NCI-H345 treated with DMSO at 0.1 percent for 48 hours (cell line): ENCODE measurements at regions not wholly inside any gene's neighbourhood (a gene's known extent, or its start where the extent isn't known, plus 50 kb on each side); places are given as distances from the start of the nearest gene placed in this dataset.
"Not testable (repeated sequence)": the region's sequence is repeated elsewhere in the genome, so short reads cannot be mapped to it uniquely, and the experiment has no call there.

Experiments used
- DNase-seq: peaks from one replicate; lab custom pipeline; 2025; ENCODE audit not compliant: unreplicated experiment; lab: John Stamatoyannopoulos, UW

GRCh38 chr6:72530750-72531149 lies 91.1 kb upstream of the KCNQ5 start:
- no peak for DNase-seq

DNA sequence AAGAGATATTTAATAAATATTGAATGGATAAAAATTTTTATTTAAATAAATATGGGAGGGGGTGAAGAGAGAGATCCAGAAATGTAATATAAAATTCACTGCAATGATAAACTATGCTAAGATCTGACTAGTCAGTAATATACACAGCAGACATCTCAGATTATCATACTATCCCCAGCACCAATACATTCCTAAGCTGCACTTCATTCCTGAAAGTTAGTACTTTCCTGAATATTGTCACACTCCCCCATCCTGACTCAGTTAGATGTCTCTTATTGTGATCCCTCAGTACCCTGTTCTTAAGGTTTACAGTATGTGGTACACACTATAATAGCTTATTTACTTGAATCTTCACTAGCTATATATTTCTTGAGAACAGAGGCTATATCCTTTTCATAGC lies 88.3 kb upstream of the KCNQ5 start:
- DNase-seq, result no peak

DNA sequence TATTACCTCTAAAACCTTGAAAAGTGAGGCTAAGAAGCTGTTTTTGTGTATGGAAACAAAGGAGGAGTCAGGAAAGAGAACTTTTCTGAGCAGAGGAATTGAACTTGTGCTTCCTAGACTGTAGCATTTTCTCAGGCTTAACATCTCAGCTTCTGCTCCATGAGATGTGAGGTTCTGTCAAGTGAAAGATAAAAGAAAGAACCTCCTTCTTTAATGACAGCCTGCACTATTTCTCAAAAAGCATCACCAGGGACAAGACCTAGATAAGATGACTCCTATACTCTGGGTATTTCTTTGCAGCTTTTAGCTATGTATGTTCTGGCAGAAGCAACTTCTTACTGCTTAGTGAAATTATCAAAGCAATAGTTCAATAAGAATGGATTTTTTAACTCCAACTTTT lies 87.6 kb upstream of the KCNQ5 start:
- no peak for DNase-seq

GRCh38 chr6:72535124-72535523 lies 86.7 kb upstream of the KCNQ5 start:
- no peak for DNase-seq

GRCh38 chr6:72547020-72547419 lies 74.8 kb upstream of the KCNQ5 start:
- DNase-seq, result no peak

DNA sequence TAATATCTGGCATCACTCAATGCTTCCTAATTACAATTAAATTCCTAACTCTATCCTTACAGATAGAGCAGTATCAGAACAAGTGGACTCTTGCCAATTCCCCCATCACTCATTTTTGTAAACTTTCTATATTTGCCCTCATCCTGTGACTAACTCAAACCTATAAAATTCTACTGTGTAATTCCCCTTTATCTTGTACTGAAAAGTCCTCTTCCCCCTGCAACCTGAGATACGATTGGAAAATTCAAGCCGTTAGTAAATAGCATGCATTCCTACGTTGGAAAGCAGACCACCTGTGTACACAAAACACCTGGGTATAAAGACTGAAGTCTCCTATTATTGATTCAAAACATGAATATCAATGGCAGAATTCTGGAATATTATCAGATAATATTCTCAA lies 70.4 kb upstream of the KCNQ5 start:
- DNase-seq, result peak; percentile 12

DNA sequence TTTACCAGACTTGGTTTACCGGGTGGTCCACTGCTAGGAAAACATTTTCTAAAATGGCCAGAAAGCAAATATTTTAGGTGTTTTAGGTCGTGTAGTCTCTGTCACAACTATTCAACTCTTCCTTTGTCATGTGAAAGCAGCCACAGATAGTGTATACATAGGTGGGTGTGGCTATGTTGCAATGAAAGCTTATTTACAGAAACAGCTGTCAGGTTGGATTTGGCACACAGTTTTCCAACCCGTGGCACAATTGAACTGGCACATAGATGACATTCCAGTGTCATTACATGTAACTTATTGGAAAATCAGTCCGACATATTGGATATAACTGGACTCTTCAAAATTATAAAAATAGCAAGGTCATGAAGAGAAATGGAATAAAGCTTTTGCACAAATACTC lies 68.9 kb upstream of the KCNQ5 start:
- DNase-seq, result peak; percentile 47

GRCh38 chr6:72553531-72554511 lies 68.0 kb upstream of the KCNQ5 start:
- DNase-seq, result peak; percentile 81

DNA sequence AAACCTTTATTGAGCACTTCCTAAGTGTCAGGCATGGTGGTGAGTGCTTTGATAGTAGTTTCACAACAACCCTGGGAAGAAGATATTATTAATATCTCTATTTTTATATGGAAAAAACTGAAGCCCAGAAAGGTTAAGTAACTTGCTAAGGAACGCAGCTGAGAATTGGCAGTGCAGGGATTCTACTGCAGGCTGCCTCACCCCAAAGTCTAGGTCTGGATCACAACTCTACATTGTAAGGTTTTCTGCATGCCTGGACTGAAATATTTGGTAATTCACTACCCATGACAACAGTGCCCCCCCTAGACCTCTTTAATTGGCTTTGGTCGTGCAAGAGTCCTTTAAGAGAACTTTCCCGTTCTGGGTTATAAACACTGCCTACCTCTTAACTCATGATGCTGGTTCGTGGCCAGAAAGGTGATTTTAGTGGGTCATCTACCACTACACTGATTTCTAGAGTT lies 67.1 kb upstream of the KCNQ5 start:
- no peak for DNase-seq

- DNase-seq, result no peak
Observed at GRCh38 chr6:72559067-72559466, 62.8 kb upstream of the KCNQ5 start.

DNA sequence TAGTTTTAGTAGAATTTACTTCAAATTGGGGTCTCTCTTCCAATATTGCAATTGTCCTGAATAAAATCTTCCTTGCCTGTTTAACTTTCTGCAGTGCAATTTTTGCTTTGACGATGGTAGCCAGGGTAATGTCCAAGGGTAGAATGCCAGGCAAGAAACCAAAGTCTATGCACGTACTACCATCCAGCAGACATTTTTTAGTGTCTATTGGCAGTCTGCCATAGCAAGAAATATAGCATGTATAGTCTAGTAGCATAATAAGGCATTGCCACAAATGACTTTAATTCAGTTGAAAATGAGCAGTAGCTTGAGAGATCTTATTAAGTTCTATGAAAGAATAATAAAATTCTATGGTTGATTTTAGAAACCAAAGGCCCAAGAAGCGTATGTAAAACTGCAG lies 62.3 kb upstream of the KCNQ5 start:
- no peak for DNase-seq

GRCh38 chr6:72560721-72561593 lies 60.9 kb upstream of the KCNQ5 start:
- DNase-seq, result no peak

GRCh38 chr6:72561629-72562028 lies 60.2 kb upstream of the KCNQ5 start:
- no peak for DNase-seq

DNA sequence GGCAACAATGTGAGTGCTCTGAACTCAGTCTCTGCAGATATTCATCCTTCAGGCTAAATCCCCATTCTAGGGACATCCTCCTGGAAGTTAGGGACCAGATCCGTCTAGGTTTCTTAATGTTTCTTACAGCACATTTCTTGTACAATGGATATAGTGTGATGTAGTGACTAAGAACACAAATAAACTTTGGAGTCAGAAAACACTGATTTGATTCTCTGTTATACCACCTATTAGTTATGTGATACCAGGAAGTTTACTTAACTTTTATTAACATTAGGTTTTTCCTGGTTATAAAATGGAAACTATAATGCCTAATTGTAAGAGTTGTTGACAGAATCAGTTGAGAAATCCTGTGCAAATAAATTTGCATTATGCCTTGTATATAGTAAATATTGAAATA lies 57.6 kb upstream of the KCNQ5 start:
- DNase-seq, result no peak

- DNase-seq, result not testable (repeated sequence)
Observed at GRCh38 chr6:72571993-72572392, 49.9 kb upstream of the KCNQ5 start.
